ENCODE measurements at regions not wholly inside any gene's neighbourhood (a gene's known extent, or its start where the extent isn't known, plus 50 kb on each side); places are given as distances from the start of the nearest gene placed in this dataset.

DNA sequence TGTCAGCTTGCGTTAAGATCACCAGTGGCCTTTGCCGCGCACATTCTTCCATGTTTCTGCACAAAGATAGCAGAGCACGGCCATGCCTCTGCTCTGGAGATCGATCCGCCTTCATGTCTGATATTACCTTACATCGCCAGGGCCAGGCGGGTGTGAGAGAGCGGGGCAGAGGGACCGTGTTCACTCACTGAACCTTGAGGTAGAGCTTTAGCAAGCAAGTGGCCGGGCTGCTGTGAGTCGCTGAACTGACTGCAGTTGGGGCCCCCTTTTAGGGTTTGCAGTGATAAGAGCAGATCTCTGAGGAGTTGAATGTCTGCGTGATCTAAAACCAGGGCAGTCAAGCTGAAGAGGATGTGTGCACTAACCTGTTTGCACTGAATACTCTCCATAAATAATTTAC is 275.4 kb upstream of the OBI1 start:
- H3K79me1 ChIP-seq (ENCODE audit: low read length), result no peaks in the 10 kb centered on the region
- DNase-seq, result no peak
- no peak overlapping the region for H2BK15ac ChIP-seq (replicated peaks; ENCODE audit: low read depth)
- no peak overlapping the region for H3K4me3 ChIP-seq (ENCODE audit: low read length)
- H3K27ac ChIP-seq (ENCODE audit: low read depth, low read length), result no peak overlapping the region
- H3K36me3 ChIP-seq (ENCODE audit: control insufficient read depth, insufficient read depth, low read length), result no peaks in the 10 kb centered on the region
- H4K5ac ChIP-seq (ENCODE audit: low read length), result no peak overlapping the region
- no peak overlapping the region for H2AK5ac ChIP-seq (ENCODE audit: low read length)
- no peak overlapping the region for H3K4me2 ChIP-seq (ENCODE audit: low read length)
- no peak overlapping the region for H3K23ac ChIP-seq (ENCODE audit: low read length)
- no peak overlapping the region for H2BK120ac ChIP-seq (ENCODE audit: low read depth, low read length)
- no peak overlapping the region for H3K9ac ChIP-seq (ENCODE audit: low read length)
- no peak overlapping the region for H3K18ac ChIP-seq (ENCODE audit: low read length)
- H3K4me1 ChIP-seq (ENCODE audit: control insufficient read depth, low read depth, low read length), result no peaks in the 10 kb centered on the region
- no peaks in the 10 kb centered on the region for H3K27me3 ChIP-seq (ENCODE audit: insufficient read depth, low read length, poor library complexity)
- no peak overlapping the region for H2BK5ac ChIP-seq (ENCODE audit: low read length)
- no CpG with 5 or more reads among the region's 13 CpGs for WGBS (ENCODE audit: extremely low coverage, insufficient coverage, low lambda C conversion rate)
- H4K8ac ChIP-seq (ENCODE audit: low read depth, low read length), result no peak overlapping the region
- no peaks in the 10 kb centered on the region for H3K79me2 ChIP-seq (ENCODE audit: control insufficient read depth, insufficient read depth, low read length)
- no peak overlapping the region for H3K56ac ChIP-seq (ENCODE audit: low read length)
- H3K4ac ChIP-seq (ENCODE audit: low read depth, low read length), result no peak overlapping the region

DNA sequence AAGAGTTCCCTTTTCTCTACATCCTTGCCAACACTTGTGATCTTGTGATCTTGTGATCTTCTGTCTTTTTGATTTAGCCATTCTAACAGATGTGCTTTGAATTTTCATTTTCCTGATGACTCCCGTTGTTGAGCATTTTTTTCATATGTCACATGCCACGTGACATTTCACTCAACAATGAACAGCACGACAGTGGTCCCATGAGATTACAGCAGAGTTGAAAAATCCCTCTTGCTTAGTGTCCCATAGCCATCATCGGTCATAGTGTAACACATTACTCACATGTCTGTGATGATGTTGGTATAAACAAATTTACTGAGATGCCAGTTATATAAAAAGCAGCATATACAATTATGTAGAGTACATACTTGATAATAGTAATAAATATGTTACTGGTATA is 256.1 kb upstream of the OBI1 start:
- H3K4ac ChIP-seq (ENCODE audit: low read depth, low read length), result no peak overlapping the region
- no peaks in the 10 kb centered on the region for H3K79me1 ChIP-seq (ENCODE audit: low read length)
- no peak overlapping the region for H3K9ac ChIP-seq (ENCODE audit: low read length)
- DNase-seq, result no peak
- H3K23ac ChIP-seq (ENCODE audit: low read length), result no peak overlapping the region
- no peak overlapping the region for H3K4me2 ChIP-seq (ENCODE audit: low read length)
- no peak overlapping the region for H4K8ac ChIP-seq (ENCODE audit: low read depth, low read length)
- H2AK5ac ChIP-seq (ENCODE audit: low read length), result no peak overlapping the region
- H3K79me2 ChIP-seq (ENCODE audit: control insufficient read depth, insufficient read depth, low read length), result no peaks in the 10 kb centered on the region
- no peak overlapping the region for H2BK15ac ChIP-seq (replicated peaks; ENCODE audit: low read depth)
- no peak overlapping the region for H3K4me3 ChIP-seq (ENCODE audit: low read length)
- H3K18ac ChIP-seq (ENCODE audit: low read length), result no peak overlapping the region
- H3K4me1 ChIP-seq (ENCODE audit: control insufficient read depth, low read depth, low read length), result no peaks in the 10 kb centered on the region
- H2BK120ac ChIP-seq (ENCODE audit: low read depth, low read length), result no peak overlapping the region
- H3K56ac ChIP-seq (ENCODE audit: low read length), result no peak overlapping the region
- H2BK5ac ChIP-seq (ENCODE audit: low read length), result no peak overlapping the region
- H4K5ac ChIP-seq (ENCODE audit: low read length), result no peak overlapping the region
- WGBS (ENCODE audit: extremely low coverage, insufficient coverage, low lambda C conversion rate), result no CpG with 5 or more reads among the region's 4 CpGs
- no peak overlapping the region for H3K27ac ChIP-seq (ENCODE audit: low read depth, low read length)
- H3K36me3 ChIP-seq (ENCODE audit: control insufficient read depth, insufficient read depth, low read length), result no peaks in the 10 kb centered on the region
- H3K27me3 ChIP-seq (ENCODE audit: insufficient read depth, low read length, poor library complexity), result no peaks in the 10 kb centered on the region

DNA sequence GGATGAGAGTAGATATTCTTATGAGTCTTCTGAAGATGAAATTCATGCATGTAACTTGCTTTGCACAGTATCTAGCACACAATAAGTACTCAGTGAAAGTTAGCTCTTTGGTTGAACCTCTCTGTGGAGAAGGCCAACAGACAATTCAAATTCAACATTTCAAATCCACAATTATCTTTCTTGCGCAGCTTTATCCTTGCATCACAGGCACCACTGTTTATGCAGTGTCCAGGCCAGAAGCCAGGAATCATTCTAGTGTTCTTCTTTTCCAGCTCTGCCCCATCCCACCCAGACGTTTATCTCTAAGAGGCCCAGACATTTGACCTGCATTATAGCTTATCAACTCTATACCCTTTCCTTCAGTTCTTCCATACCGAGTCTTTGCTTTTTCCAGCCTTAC is 254.7 kb upstream of the OBI1 start:
- no peak for DNase-seq
- Histone ChIP-seq H3K4ac (ENCODE audit: low read depth, low read length) (no peak overlapping the region), H2BK5ac (ENCODE audit: low read length) (no peak overlapping the region), H3K9ac (ENCODE audit: low read length) (no peak overlapping the region), H3K27ac (ENCODE audit: low read depth, low read length) (no peak overlapping the region), H4K8ac (ENCODE audit: low read depth, low read length) (no peak overlapping the region), H3K79me1 (ENCODE audit: low read length) (no peaks in the 10 kb centered on the region), H3K18ac (ENCODE audit: low read length) (no peak overlapping the region), H2BK15ac (replicated peaks; ENCODE audit: low read depth) (no peak overlapping the region), H3K4me3 (ENCODE audit: low read length) (no peak overlapping the region), H2BK120ac (ENCODE audit: low read depth, low read length) (no peak overlapping the region), H3K27me3 (ENCODE audit: insufficient read depth, low read length, poor library complexity) (no peaks in the 10 kb centered on the region), H3K23ac (ENCODE audit: low read length) (no peak overlapping the region), H4K5ac (ENCODE audit: low read length) (no peak overlapping the region), H3K4me1 (ENCODE audit: control insufficient read depth, low read depth, low read length) (no peaks in the 10 kb centered on the region), H3K56ac (ENCODE audit: low read length) (no peak overlapping the region), H2AK5ac (ENCODE audit: low read length) (no peak overlapping the region), H3K36me3 (ENCODE audit: control insufficient read depth, insufficient read depth, low read length) (no peaks in the 10 kb centered on the region), H3K4me2 (ENCODE audit: low read length) (no peak overlapping the region), H3K79me2 (ENCODE audit: control insufficient read depth, insufficient read depth, low read length) (no peaks in the 10 kb centered on the region)
- no CpG with 5 or more reads among the region's 3 CpGs for WGBS (ENCODE audit: extremely low coverage, insufficient coverage, low lambda C conversion rate)

DNA sequence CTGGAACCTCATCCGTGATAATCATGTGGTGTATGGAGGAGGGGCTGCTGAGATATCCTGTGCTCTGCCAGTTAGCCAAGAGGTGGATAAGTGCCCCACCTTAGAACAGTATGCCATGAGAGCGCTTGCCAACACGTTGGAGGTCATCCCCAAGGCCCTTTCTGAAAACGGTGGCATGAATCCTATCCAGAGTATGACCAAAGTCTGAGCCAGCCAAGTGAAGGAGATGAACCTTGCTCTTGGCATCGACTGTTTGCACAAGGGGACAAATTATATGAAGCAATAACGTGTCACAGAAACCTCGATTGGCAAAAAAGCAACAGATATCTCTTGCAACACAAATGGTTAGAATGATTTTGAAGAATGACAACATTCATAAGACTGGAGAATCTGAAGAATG is 251.2 kb upstream of the OBI1 start:
- Histone ChIP-seq H4K5ac (ENCODE audit: low read length) (no peak overlapping the region), H2BK120ac (ENCODE audit: low read depth, low read length) (no peak overlapping the region), H3K56ac (ENCODE audit: low read length) (no peak overlapping the region), H3K23ac (ENCODE audit: low read length) (no peak overlapping the region), H3K18ac (ENCODE audit: low read length) (no peak overlapping the region), H3K36me3 (ENCODE audit: control insufficient read depth, insufficient read depth, low read length) (no peaks in the 10 kb centered on the region), H3K79me1 (ENCODE audit: low read length) (no peaks in the 10 kb centered on the region), H3K27me3 (ENCODE audit: insufficient read depth, low read length, poor library complexity) (no peaks in the 10 kb centered on the region), H2BK15ac (replicated peaks; ENCODE audit: low read depth) (no peak overlapping the region), H3K27ac (ENCODE audit: low read depth, low read length) (no peak overlapping the region), H3K79me2 (ENCODE audit: control insufficient read depth, insufficient read depth, low read length) (no peaks in the 10 kb centered on the region), H4K8ac (ENCODE audit: low read depth, low read length) (no peak overlapping the region), H3K4me1 (ENCODE audit: control insufficient read depth, low read depth, low read length) (no peaks in the 10 kb centered on the region), H2BK5ac (ENCODE audit: low read length) (no peak overlapping the region), H3K4me2 (ENCODE audit: low read length) (no peak overlapping the region), H3K9ac (ENCODE audit: low read length) (no peak overlapping the region), H2AK5ac (ENCODE audit: low read length) (no peak overlapping the region), H3K4ac (ENCODE audit: low read depth, low read length) (no peak overlapping the region), H3K4me3 (ENCODE audit: low read length) (no peak overlapping the region)
- WGBS (ENCODE audit: extremely low coverage, insufficient coverage, low lambda C conversion rate), result no CpG with 5 or more reads among the region's 7 CpGs
- DNase-seq, result no peak

DNA sequence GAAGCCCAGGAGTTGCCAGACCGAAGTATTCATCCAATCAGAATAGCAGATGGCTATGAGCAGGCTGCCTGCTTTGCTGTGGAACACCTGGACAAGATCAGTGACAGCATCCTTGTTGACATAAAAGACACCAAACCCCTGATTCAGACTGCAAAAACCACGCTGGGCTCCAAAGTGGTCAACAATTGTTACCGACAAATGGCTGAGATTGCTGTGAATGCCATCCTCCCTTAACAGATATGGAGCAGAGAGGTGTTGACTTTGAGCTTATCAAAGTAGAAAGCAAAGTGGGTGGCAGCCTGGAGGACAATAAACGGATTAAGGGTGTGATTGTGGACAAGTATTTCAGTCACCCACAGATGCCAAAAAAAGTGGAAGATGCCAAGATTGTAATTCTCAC is 250.3 kb upstream of the OBI1 start:
- no peak overlapping the region for H3K27ac ChIP-seq (ENCODE audit: low read depth, low read length)
- no peak overlapping the region for H2BK5ac ChIP-seq (ENCODE audit: low read length)
- no peak overlapping the region for H2AK5ac ChIP-seq (ENCODE audit: low read length)
- no peak overlapping the region for H2BK15ac ChIP-seq (replicated peaks; ENCODE audit: low read depth)
- H3K79me1 ChIP-seq (ENCODE audit: low read length), result no peaks in the 10 kb centered on the region
- DNase-seq, result peak; percentile 91
- H3K79me2 ChIP-seq (ENCODE audit: control insufficient read depth, insufficient read depth, low read length), result no peaks in the 10 kb centered on the region
- H3K27me3 ChIP-seq (ENCODE audit: insufficient read depth, low read length, poor library complexity), result no peaks in the 10 kb centered on the region
- H3K23ac ChIP-seq (ENCODE audit: low read length), result no peak overlapping the region
- no peak overlapping the region for H3K9ac ChIP-seq (ENCODE audit: low read length)
- no peak overlapping the region for H3K56ac ChIP-seq (ENCODE audit: low read length)
- H3K4me3 ChIP-seq (ENCODE audit: low read length), result no peak overlapping the region
- H3K4me2 ChIP-seq (ENCODE audit: low read length), result no peak overlapping the region
- H4K5ac ChIP-seq (ENCODE audit: low read length), result no peak overlapping the region
- no peak overlapping the region for H4K8ac ChIP-seq (ENCODE audit: low read depth, low read length)
- H3K18ac ChIP-seq (ENCODE audit: low read length), result no peak overlapping the region
- no peaks in the 10 kb centered on the region for H3K4me1 ChIP-seq (ENCODE audit: control insufficient read depth, low read depth, low read length)
- no peak overlapping the region for H3K4ac ChIP-seq (ENCODE audit: low read depth, low read length)
- no peaks in the 10 kb centered on the region for H3K36me3 ChIP-seq (ENCODE audit: control insufficient read depth, insufficient read depth, low read length)
- no peak overlapping the region for H2BK120ac ChIP-seq (ENCODE audit: low read depth, low read length)
- no CpG with 5 or more reads among the region's 4 CpGs for WGBS (ENCODE audit: extremely low coverage, insufficient coverage, low lambda C conversion rate)

DNA sequence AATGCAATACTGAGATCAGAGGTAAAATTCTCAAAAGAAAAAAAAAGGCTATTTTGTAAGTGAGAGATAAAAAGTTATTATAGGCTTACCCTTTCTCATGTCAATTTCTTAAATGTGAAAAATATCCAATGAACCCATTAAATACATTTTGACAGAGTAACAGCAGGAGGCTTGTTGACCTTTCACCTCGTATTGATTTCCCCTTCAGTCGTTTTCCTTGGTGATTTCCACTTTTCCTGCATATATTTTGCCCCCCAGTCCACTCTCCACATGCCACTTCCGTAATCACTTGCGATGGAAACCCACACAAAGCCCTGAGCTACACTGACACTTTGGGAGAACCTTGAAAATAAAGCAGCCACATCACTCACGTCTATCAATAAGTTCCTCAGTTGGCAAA is 248.1 kb upstream of the OBI1 start:
- Histone ChIP-seq H3K4me1 (ENCODE audit: control insufficient read depth, low read depth, low read length) (no peaks in the 10 kb centered on the region), H3K18ac (ENCODE audit: low read length) (no peak overlapping the region), H2BK5ac (ENCODE audit: low read length) (no peak overlapping the region), H2BK15ac (replicated peaks; ENCODE audit: low read depth) (no peak overlapping the region), H3K79me1 (ENCODE audit: low read length) (no peaks in the 10 kb centered on the region), H3K56ac (ENCODE audit: low read length) (no peak overlapping the region), H4K5ac (ENCODE audit: low read length) (no peak overlapping the region), H3K9ac (ENCODE audit: low read length) (no peak overlapping the region), H3K27ac (ENCODE audit: low read depth, low read length) (no peak overlapping the region), H3K36me3 (ENCODE audit: control insufficient read depth, insufficient read depth, low read length) (no peaks in the 10 kb centered on the region), H3K23ac (ENCODE audit: low read length) (no peak overlapping the region), H3K4ac (ENCODE audit: low read depth, low read length) (no peak overlapping the region), H2BK120ac (ENCODE audit: low read depth, low read length) (no peak overlapping the region), H3K4me2 (ENCODE audit: low read length) (no peak overlapping the region), H2AK5ac (ENCODE audit: low read length) (no peak overlapping the region), H4K8ac (ENCODE audit: low read depth, low read length) (no peak overlapping the region), H3K4me3 (ENCODE audit: low read length) (no peak overlapping the region), H3K27me3 (ENCODE audit: insufficient read depth, low read length, poor library complexity) (no peaks in the 10 kb centered on the region), H3K79me2 (ENCODE audit: control insufficient read depth, insufficient read depth, low read length) (no peaks in the 10 kb centered on the region)
- no peak for DNase-seq
- WGBS (ENCODE audit: extremely low coverage, insufficient coverage, low lambda C conversion rate), result no CpG with 5 or more reads among the region's 5 CpGs
